H1 (cell line): ENCODE measurements at regions not wholly inside any gene's neighbourhood (a gene's known extent, or its start where the extent isn't known, plus 50 kb on each side); places are given as distances from the start of the nearest gene placed in this dataset.

ENCODE experiments used
- CTCF ChIA-PET: fragments of 300-600 bp; sonication (Branson Sonifier 250); formaldehyde crosslinking; loops from one replicate; lab custom pipeline; 2021; ENCODE audit not compliant: partially characterized antibody; lab: Charles Lee
- POLR2A ChIA-PET: fragments of 300-600 bp; sonication (Branson Sonifier 250); formaldehyde crosslinking; loops from one replicate; lab custom pipeline; 2021; ENCODE audit warnings: inconsistent platforms; ENCODE audit not compliant: partially characterized antibody; lab: Charles Lee
- DNase-seq, 2 experiments: peaks; one replicate each; pipeline versions ENCODE4 v3.0.0 to v3.0.0-alpha.2; 2010 to 2022; ENCODE audit warnings: low spot score in 2 of 2, low read depth in 1 of 2, mixed read lengths in 1 of 2
- FAIRE-seq: peaks from 2 replicates; lab custom pipeline; 2011; peaks lifted over from hg19 to GRCh38; lab: Jason Lieb, UNC
- H2AFZ ChIP-seq: 2 replicates; pipeline ENCODE4 v1.8.1; 2012; ENCODE audit warnings: low read length, inconsistent platforms
- H2AK5ac ChIP-seq: 2 replicates; pipeline ENCODE4 v1.6.1; 2013; ENCODE audit warnings: low read depth, low read length
- H2BK120ac ChIP-seq: replicated peaks from 2 replicates; pipeline ENCODE3; 2013; ENCODE audit warnings: low read depth, low read length, inconsistent platforms
- H2BK12ac ChIP-seq: 2 replicates; pipeline ENCODE4 v1.6.1; 2013; ENCODE audit warnings: low read depth, low read length
- H2BK15ac ChIP-seq: 2 replicates; pipeline ENCODE4 v1.6.1; 2013; ENCODE audit warnings: low read length
- H2BK20ac ChIP-seq: 2 replicates; pipeline ENCODE4 v1.6.1; 2013; ENCODE audit warnings: low read length
- H2BK5ac ChIP-seq: 2 replicates; pipeline ENCODE4 v1.6.1; 2013; ENCODE audit warnings: low read depth, low read length
- H3K14ac ChIP-seq: 2 replicates; pipeline ENCODE4 v1.6.1; 2013; ENCODE audit warnings: inconsistent platforms; ENCODE audit not compliant: insufficient read length
- H3K18ac ChIP-seq: 2 replicates; pipeline ENCODE4 v1.6.1; 2013; ENCODE audit warnings: low read length; ENCODE audit errors: extremely low read depth
- H3K23ac ChIP-seq: 2 replicates; pipeline ENCODE4 v1.6.1; 2013; ENCODE audit warnings: inconsistent platforms; ENCODE audit not compliant: insufficient read length
- H3K23me2 ChIP-seq: 2 replicates; pipeline ENCODE4 v1.6.1; 2013; ENCODE audit warnings: low read depth, low read length
- H3K27ac ChIP-seq: 2 replicates; pipeline ENCODE4 v1.6.1; 2011; ENCODE audit warnings: low read depth, low read length, inconsistent platforms
- H3K27me3 ChIP-seq, 4 experiments: replicated peaks in 1 of 4; 1 replicate in 1 of 4; 2 replicates in 3 of 4; pipeline versions ENCODE4 v1.6.1 to v1.8.1; 2011 to 2013; ENCODE audit warnings: low read length in 3 of 4, mild to moderate bottlenecking in 3 of 4, inconsistent platforms in 2 of 4, mixed read lengths in 2 of 4, moderate library complexity in 1 of 4; ENCODE audit not compliant: control insufficient read depth in 3 of 4, insufficient read depth in 3 of 4; ENCODE audit errors: extremely low read depth in 1 of 4
- H3K36me3 ChIP-seq, 4 experiments: 2 replicates each; pipeline versions ENCODE4 v1.6.1 to v1.8.1; 2011 to 2013; ENCODE audit warnings: mild to moderate bottlenecking in 4 of 4, low read length in 3 of 4, moderate library complexity in 2 of 4, control low read depth in 1 of 4, inconsistent platforms in 1 of 4; ENCODE audit not compliant: insufficient read depth in 4 of 4, control insufficient read depth in 2 of 4
- H3K4ac ChIP-seq: replicated peaks from 2 replicates; pipeline ENCODE3; 2013; ENCODE audit warnings: low read length, low read depth, mixed read lengths, inconsistent platforms; ENCODE audit not compliant: insufficient read length
- H3K4me1 ChIP-seq, 4 experiments: replicated peaks in 1 of 4; 1 replicate in 1 of 4; 2 replicates in 3 of 4; pipeline versions ENCODE4 v1.6.1 to v1.8.1; 2011 to 2013; ENCODE audit warnings: low read length in 3 of 4, inconsistent platforms in 2 of 4, mixed read lengths in 1 of 4; ENCODE audit not compliant: insufficient read depth in 4 of 4, control insufficient read depth in 3 of 4
- H3K4me2 ChIP-seq, 2 experiments: 2 replicates each; pipeline versions ENCODE4 v1.6.1 to v1.8.1; 2011 to 2013; ENCODE audit warnings: low read depth in 2 of 2, low read length in 2 of 2, control low read depth in 1 of 2, inconsistent platforms in 1 of 2, mild to moderate bottlenecking in 1 of 2; ENCODE audit not compliant: insufficient read depth in 1 of 2
- H3K4me3 ChIP-seq, 4 experiments: fragments of 200-600, 300-600 bp in 1 of 4; sonication (generic), shearing (Covaris generic), sonication (Bioruptor Twin) in 1 of 4; 2 replicates each; pipeline versions ENCODE4 v1.5.1 to v1.8.1; 2011 to 2016; ENCODE audit warnings: low read length in 4 of 4, low read depth in 3 of 4, control low read depth in 2 of 4, inconsistent platforms in 2 of 4, mild to moderate bottlenecking in 2 of 4, mixed read lengths in 1 of 4, moderate library complexity in 1 of 4; ENCODE audit not compliant: insufficient read depth in 2 of 4; ENCODE audit errors: extremely low read depth in 1 of 4
- H3K56ac ChIP-seq: replicated peaks from 2 replicates; pipeline ENCODE3; 2013; ENCODE audit warnings: low read depth, mild to moderate bottlenecking, mixed read lengths, low read length, inconsistent platforms; ENCODE audit not compliant: insufficient read length
- H3K79me1 ChIP-seq: 2 replicates; pipeline ENCODE4 v1.6.1; 2013; ENCODE audit warnings: low read depth, low read length, control low read depth
- H3K79me2 ChIP-seq, 2 experiments: 2 replicates each; pipeline versions ENCODE4 v1.6.1 to v1.8.1; 2012 to 2013; ENCODE audit warnings: low read length in 2 of 2, mild to moderate bottlenecking in 2 of 2, inconsistent platforms in 1 of 2; ENCODE audit not compliant: insufficient read depth in 2 of 2, control insufficient read depth in 1 of 2
- H3K9ac ChIP-seq, 4 experiments: replicated peaks in 1 of 4; 1 replicate in 1 of 4; 2 replicates in 3 of 4; pipeline versions ENCODE4 v1.6.1 to v1.8.1; 2011 to 2013; ENCODE audit warnings: low read depth in 3 of 4, low read length in 3 of 4, control low read depth in 2 of 4, mild to moderate bottlenecking in 2 of 4, moderate library complexity in 2 of 4, inconsistent platforms in 1 of 4; ENCODE audit errors: extremely low read depth in 1 of 4
- H3K9me3 ChIP-seq, 2 experiments: 2 replicates each; pipeline versions ENCODE4 v1.6.1 to v1.8.1; 2012 to 2013; ENCODE audit warnings: mild to moderate bottlenecking in 2 of 2, moderate library complexity in 2 of 2, control low read depth in 1 of 2, inconsistent platforms in 1 of 2, low read depth in 1 of 2, low read length in 1 of 2, mixed read lengths in 1 of 2; ENCODE audit not compliant: insufficient read depth in 2 of 2
- H4K20me1 ChIP-seq, 2 experiments: replicated peaks in 1 of 2; 2 replicates each; pipeline versions ENCODE3 to v1.8.1; 2011 to 2013; ENCODE audit warnings: inconsistent platforms in 2 of 2, low read length in 2 of 2, mild to moderate bottlenecking in 1 of 2; ENCODE audit not compliant: insufficient read depth in 2 of 2, control insufficient read depth in 1 of 2
- H4K5ac ChIP-seq: 2 replicates; pipeline ENCODE4 v1.6.1; 2013; ENCODE audit warnings: low read length, low read depth, mixed read lengths, inconsistent platforms; ENCODE audit not compliant: insufficient read length
- H4K8ac ChIP-seq: 2 replicates; pipeline ENCODE4 v1.8.0; 2013; ENCODE audit warnings: mild to moderate bottlenecking, moderate library complexity, low read length, inconsistent platforms; ENCODE audit not compliant: insufficient read depth; ENCODE audit errors: extremely low read depth
- H4K91ac ChIP-seq: replicated peaks from 2 replicates; pipeline ENCODE3; 2013; ENCODE audit warnings: low read length, mixed read lengths, inconsistent platforms; ENCODE audit not compliant: insufficient read length
- CEBPB ChIP-seq: IDR thresholded peaks from 2 replicates; pipeline ENCODE4 v1.6.1; 2012; ENCODE audit warnings: low read depth, low read length
- NRF1 ChIP-seq: IDR thresholded peaks from 2 replicates; pipeline ENCODE4 v1.6.1; 2011; ENCODE audit warnings: mild to moderate bottlenecking, low read depth, low read length, improper control_type of control experiment
- POU5F1 ChIP-seq: IDR thresholded peaks from 2 replicates; pipeline ENCODE4 v1.6.1; 2011; ENCODE audit warnings: low read depth, mild to moderate bottlenecking, low read length, moderate library complexity
- RXRA ChIP-seq: IDR thresholded peaks from 2 replicates; pipeline ENCODE4 v1.6.1; 2011; ENCODE audit warnings: low read depth, mild to moderate bottlenecking, low read length, moderate library complexity; ENCODE audit not compliant: insufficient read depth
- SP1 ChIP-seq: IDR thresholded peaks from 2 replicates; pipeline ENCODE4 v1.6.1; 2011; ENCODE audit warnings: low read depth, low read length
- WGBS, 2 experiments: shearing (Covaris generic) in 1 of 2; methylation state at CpG; one replicate each; pipeline versions ENCODE4 v1.1.6 to v1.1.7; 2013 to 2015; ENCODE audit warnings: low lambda C conversion rate in 2 of 2, mixed read lengths in 2 of 2, inconsistent platforms in 1 of 2, low coverage in 1 of 2, missing lambda C conversion rate in 1 of 2; ENCODE audit not compliant: insufficient replicate concordance in 2 of 2, insufficient coverage in 1 of 2, insufficient read length in 1 of 2; ENCODE audit errors: extremely low coverage in 1 of 2, missing lambda C conversion rate in 1 of 2; 5-methylcytosine and 5-hydroxymethylcytosine counted together

- Histone ChIP-seq H2BK5ac (no peak overlapping the region), H3K4me2 (no peak overlapping the region), H3K4me3 (no peak overlapping the region), H2BK120ac (no peak overlapping the region), H4K91ac (no peak overlapping the region), H2BK20ac (no peak overlapping the region), H3K9ac (no peak overlapping the region), H3K9me3 (no peaks in the 10 kb centered on the region), H3K79me1 (no peaks in the 10 kb centered on the region), H2BK12ac (no peak overlapping the region), H3K4me1 (no peaks in the 10 kb centered on the region), H3K36me3 (no peaks in the 10 kb centered on the region), H3K23me2 (no peaks in the 10 kb centered on the region), H3K18ac (no peak overlapping the region), H2AK5ac (no peak overlapping the region), H3K27ac (no peak overlapping the region), H4K20me1 (no peaks in the 10 kb centered on the region), H3K23ac (no peak overlapping the region), H3K56ac (no peak overlapping the region), H2AFZ (no peak overlapping the region), H3K27me3 (no peaks in the 10 kb centered on the region), H3K4ac (no peak overlapping the region), H2BK15ac (no peak overlapping the region), H3K79me2 (no peaks in the 10 kb centered on the region), H4K5ac (no peak overlapping the region), H4K8ac (no peak overlapping the region), H3K14ac (no peak overlapping the region)
- TF ChIP-seq CEBPB (no peak), POU5F1 (no peak), NRF1 (no peak), RXRA (no peak), SP1 (no peak)
- DNase-seq = no peak
- CTCF ChIA-PET = interaction anchor here (1.4 kb wide), 1 partner anchor 670 kb away, joined by 4 read pairs; no protein-coding TSS in a partner anchor
- no peak for FAIRE-seq
- 93% methylated on average over 2 of the region's 2 CpGs; no CpG with 5 or more reads in 1 of the 2 experiments for WGBS, 2 experiments
- POLR2A ChIA-PET = no interaction called here
Observed at GRCh38 chr7:114806590-114807162, 115.2 kb upstream of the MDFIC start.
